Neutrophil (primary cell): ENCODE measurements at regions not wholly inside any gene's neighbourhood (a gene's known extent, or its start where the extent isn't known, plus 50 kb on each side); places are given as distances from the start of the nearest gene placed in this dataset.

Experiments
- H3K27ac ChIP-seq: fragments of 200-600 bp; sonication (generic); 2 replicates; pipeline ENCODE4 v1.5.1; 2016; ENCODE audit warnings: mild to moderate bottlenecking, moderate library complexity
- H3K27me3 ChIP-seq: fragments of 200-600 bp; sonication (generic); 2 replicates; pipeline ENCODE4 v1.6.0; 2016; ENCODE audit warnings: mild to moderate bottlenecking
- H3K36me3 ChIP-seq: fragments of 200-600 bp; sonication (generic); 2 replicates; pipeline ENCODE4 v1.5.1; 2017
- H3K4me1 ChIP-seq, 2 experiments: fragments of 200-600 bp in 1 of 2; sonication (generic) in 1 of 2; 1 replicate in 1 of 2; 2 replicates in 1 of 2; pipeline versions ENCODE4 v1.5.1 to v1.6.1; 2013 to 2016; ENCODE audit warnings: low read depth in 1 of 2, low read length in 1 of 2, mild to moderate bottlenecking in 1 of 2, moderate library complexity in 1 of 2; ENCODE audit not compliant: control insufficient read depth in 1 of 2, insufficient read depth in 1 of 2
- H3K4me3 ChIP-seq, 2 experiments: fragments of 200-600 bp in 1 of 2; sonication (generic) in 1 of 2; 1 replicate in 1 of 2; 2 replicates in 1 of 2; pipeline ENCODE4 v1.5.1; 2013 to 2016; ENCODE audit warnings: low read depth in 1 of 2, low read length in 1 of 2, mild to moderate bottlenecking in 1 of 2, moderate library complexity in 1 of 2
- H3K9me3 ChIP-seq: fragments of 200-600 bp; sonication (generic); 2 replicates; pipeline ENCODE4 v1.5.1; 2016
- CTCF ChIP-seq: fragments of 200-600 bp; sonication (generic); IDR thresholded peaks from 2 replicates; pipeline ENCODE4 v1.5.1; 2016; ENCODE audit warnings: antibody characterized with exemption

- Histone ChIP-seq H3K9me3 (no peaks in the 10 kb centered on the region), H3K4me1 (peaks cover 56 to 61% of the 10 kb centered on the region in 2 experiments)
Measured at GRCh38 chr19:28500982-28501630, 711.8 kb downstream of the UQCRFS1 start.

GRCh38 chr19:28500296-28500695, 712.7 kb downstream of the UQCRFS1 start:
- Histone ChIP-seq H3K27me3 (no peaks in the 10 kb centered on the region), H3K36me3 (no peaks in the 10 kb centered on the region), H3K9me3 (no peaks in the 10 kb centered on the region), H3K4me1 (peaks cover 56 to 61% of the 10 kb centered on the region in 2 experiments), H3K27ac (peak overlapping the region; percentile 79), H3K4me3 (peak overlapping the region; percentile 39 to 43)
- TF ChIP-seq CTCF, result no peak

More at GRCh38 chr19:28500982-28501630, 711.8 kb downstream of the UQCRFS1 start:
- peak overlapping the region; percentile 79 for H3K27ac ChIP-seq
- no peaks in the 10 kb centered on the region for H3K36me3 ChIP-seq
- TF ChIP-seq CTCF, result no peak
- no peaks in the 10 kb centered on the region for H3K27me3 ChIP-seq
- peak overlapping the region; percentile 39 to 43 for H3K4me3 ChIP-seq

GRCh38 chr19:28498404-28498976, 714.5 kb downstream of the UQCRFS1 start:
- no peaks in the 10 kb centered on the region for H3K9me3 ChIP-seq
- no peak for TF ChIP-seq CTCF
- no peaks in the 10 kb centered on the region for H3K27me3 ChIP-seq
- peaks cover 45 to 47% of the 10 kb centered on the region in 2 experiments for H3K4me1 ChIP-seq
- H3K4me3 ChIP-seq, result no peak overlapping the region
- H3K36me3 ChIP-seq, result no peaks in the 10 kb centered on the region
- no peak overlapping the region for H3K27ac ChIP-seq

GRCh38 chr19:28497887-28498286, 715.1 kb downstream of the UQCRFS1 start:
- Histone ChIP-seq H3K4me3 (no peak overlapping the region), H3K4me1 (peaks cover 41 to 43% of the 10 kb centered on the region in 2 experiments), H3K36me3 (no peaks in the 10 kb centered on the region), H3K27me3 (no peaks in the 10 kb centered on the region), H3K27ac (no peak overlapping the region), H3K9me3 (no peaks in the 10 kb centered on the region)
- no peak for TF ChIP-seq CTCF

GRCh38 chr19:28497137-28497536, 715.8 kb downstream of the UQCRFS1 start:
- Histone ChIP-seq H3K36me3 (no peaks in the 10 kb centered on the region), H3K27ac (no peak overlapping the region), H3K4me1 (peaks cover 34 to 37% of the 10 kb centered on the region in 2 experiments), H3K27me3 (no peaks in the 10 kb centered on the region), H3K9me3 (no peaks in the 10 kb centered on the region), H3K4me3 (no peak overlapping the region)
- no peak for TF ChIP-seq CTCF
